Middle frontal gyrus (tissue), 1 donor: ENCODE measurements at regions not wholly inside any gene's neighbourhood (a gene's known extent, or its start where the extent isn't known, plus 50 kb on each side); places are given as distances from the start of the nearest gene placed in this dataset.

Experiments
- DNase-seq: peaks from one replicate; pipeline ENCODE4 v3.0.0-alpha.2; 2015; ENCODE audit warnings: low spot score; ENCODE audit errors: extremely low spot score

GRCh38 chr6:164042212-164042611 is 627.7 kb downstream of the QKI start:
- no peak for DNase-seq

GRCh38 chr6:164040994-164041393 is 626.5 kb downstream of the QKI start:
- DNase-seq, result no peak

GRCh38 chr6:164039954-164040375 is 625.4 kb downstream of the QKI start:
- DNase-seq, result no peak

GRCh38 chr6:164037171-164037870 is 622.8 kb downstream of the QKI start:
- DNase-seq, result no peak

GRCh38 chr6:164035900-164036485 is 621.5 kb downstream of the QKI start:
- DNase-seq, result no peak

GRCh38 chr6:164034602-164035140 is 620.2 kb downstream of the QKI start:
- DNase-seq, result no peak

- no peak for DNase-seq
Observed at GRCh38 chr6:164025180-164025579, 610.7 kb downstream of the QKI start.

GRCh38 chr6:164023535-164023934 is 609.0 kb downstream of the QKI start:
- no peak for DNase-seq

GRCh38 chr6:164022632-164023031 is 608.1 kb downstream of the QKI start:
- no peak for DNase-seq

- DNase-seq, result no peak
Observed at GRCh38 chr6:164021589-164022250, 607.2 kb downstream of the QKI start.

GRCh38 chr6:164020142-164020541 is 605.6 kb downstream of the QKI start:
- no peak for DNase-seq

GRCh38 chr6:164018133-164018532 is 603.6 kb downstream of the QKI start:
- DNase-seq, result no peak

- no peak for DNase-seq
Observed at GRCh38 chr6:164016056-164016455, 601.5 kb downstream of the QKI start.

- no peak for DNase-seq
Observed at GRCh38 chr6:164015088-164015484, 600.6 kb downstream of the QKI start.

- DNase-seq, result no peak
Observed at GRCh38 chr6:164014346-164015087, 600.0 kb downstream of the QKI start.

- DNase-seq, result no peak
Observed at GRCh38 chr6:164013480-164014208, 599.1 kb downstream of the QKI start.

GRCh38 chr6:164011321-164011720 is 596.8 kb downstream of the QKI start:
- no peak for DNase-seq

- DNase-seq, result no peak
Observed at GRCh38 chr6:164010441-164011103, 596.1 kb downstream of the QKI start.

- no peak for DNase-seq
Observed at GRCh38 chr6:164008902-164009301, 594.4 kb downstream of the QKI start.

GRCh38 chr6:164007881-164008280 is 593.4 kb downstream of the QKI start:
- no peak for DNase-seq
